H9 (cell line): ENCODE measurements at regions not wholly inside any gene's neighbourhood (a gene's known extent, or its start where the extent isn't known, plus 50 kb on each side); places are given as distances from the start of the nearest gene placed in this dataset.

Experiments used
- DNase-seq: peaks from one replicate; pipeline ENCODE4 v3.0.0-alpha.2; 2017
- H2AFZ ChIP-seq: one replicate; pipeline ENCODE4 v1.6.1; 2013; ENCODE audit warnings: mild to moderate bottlenecking, low read length, control low read depth, moderate library complexity
- H2AK5ac ChIP-seq: 2 replicates; pipeline ENCODE4 v1.6.1; 2013; ENCODE audit warnings: low read length, control low read depth, mixed read lengths; ENCODE audit not compliant: insufficient read length
- H2BK120ac ChIP-seq: one replicate; pipeline ENCODE4 v1.6.1; 2013; ENCODE audit warnings: low read depth, mild to moderate bottlenecking, low read length, control low read depth, inconsistent platforms; ENCODE audit not compliant: poor library complexity, severe bottlenecking
- H2BK12ac ChIP-seq: 2 replicates; pipeline ENCODE4 v1.6.1; 2013; ENCODE audit warnings: low read length, control low read depth, mixed read lengths, low read depth; ENCODE audit not compliant: insufficient read length
- H2BK15ac ChIP-seq: 2 replicates; pipeline ENCODE4 v1.6.1; 2013; ENCODE audit warnings: low read depth, low read length, control low read depth
- H2BK20ac ChIP-seq: one replicate; pipeline ENCODE4 v1.6.1; 2013; ENCODE audit warnings: low read depth, mild to moderate bottlenecking, low read length, control low read depth, inconsistent platforms; ENCODE audit not compliant: poor library complexity, severe bottlenecking
- H2BK5ac ChIP-seq: 2 replicates; pipeline ENCODE4 v1.6.1; 2013; ENCODE audit warnings: low read length, control low read depth, mixed read lengths; ENCODE audit not compliant: insufficient read length
- H3K14ac ChIP-seq: 2 replicates; pipeline ENCODE4 v1.6.1; 2013; ENCODE audit warnings: low read length, control low read depth; ENCODE audit not compliant: insufficient read depth
- H3K18ac ChIP-seq: 2 replicates; pipeline ENCODE4 v1.6.1; 2013; ENCODE audit warnings: low read depth, mild to moderate bottlenecking, mixed read lengths, low read length, control low read depth; ENCODE audit not compliant: insufficient read length
- H3K23ac ChIP-seq: 2 replicates; pipeline ENCODE4 v1.6.1; 2013; ENCODE audit warnings: low read length, control low read depth, mixed read lengths, low read depth; ENCODE audit not compliant: insufficient read length
- H3K23me2 ChIP-seq: 2 replicates; pipeline ENCODE4 v1.6.1; 2013; ENCODE audit warnings: low read depth, mild to moderate bottlenecking, mixed read lengths, low read length, control low read depth; ENCODE audit not compliant: insufficient read length, poor library complexity, severe bottlenecking
- H3K27ac ChIP-seq: 2 replicates; pipeline ENCODE4 v1.5.1; 2013; ENCODE audit warnings: low read length, control low read depth, mixed read lengths, low read depth; ENCODE audit not compliant: insufficient read length
- H3K27me3 ChIP-seq: 2 replicates; pipeline ENCODE4 v1.6.1; 2013; ENCODE audit warnings: low read length, control low read depth, inconsistent platforms; ENCODE audit not compliant: insufficient read depth
- H3K4ac ChIP-seq: 2 replicates; pipeline ENCODE4 v1.6.1; 2013; ENCODE audit warnings: low read depth, mild to moderate bottlenecking, control low read depth, inconsistent platforms, low read length, moderate library complexity
- H3K4me1 ChIP-seq: 2 replicates; pipeline ENCODE4 v1.6.1; 2013; ENCODE audit warnings: low read length, control low read depth, inconsistent platforms; ENCODE audit not compliant: insufficient read depth
- H3K4me2 ChIP-seq: 2 replicates; pipeline ENCODE4 v1.6.1; 2013; ENCODE audit warnings: low read length, control low read depth, mixed read lengths; ENCODE audit not compliant: insufficient read length, insufficient read depth
- H3K56ac ChIP-seq: 2 replicates; pipeline ENCODE4 v1.6.1; 2013; ENCODE audit warnings: low read depth, mild to moderate bottlenecking, mixed read lengths, low read length, control low read depth; ENCODE audit not compliant: insufficient read length
- H3K79me1 ChIP-seq: 2 replicates; pipeline ENCODE4 v1.6.1; 2013; ENCODE audit warnings: low read depth, mild to moderate bottlenecking, moderate library complexity, low read length, control low read depth, inconsistent platforms; ENCODE audit not compliant: insufficient read depth, poor library complexity, severe bottlenecking
- H3K79me2 ChIP-seq: 2 replicates; pipeline ENCODE4 v1.6.1; 2013; ENCODE audit warnings: low read length, control low read depth, inconsistent platforms; ENCODE audit not compliant: insufficient read depth
- H3K9ac ChIP-seq: 2 replicates; pipeline ENCODE4 v1.6.1; 2013; ENCODE audit warnings: low read length, control low read depth, mixed read lengths; ENCODE audit not compliant: insufficient read length; ENCODE audit errors: extremely low read depth
- H3K9me3 ChIP-seq: one replicate; pipeline ENCODE4 v1.6.1; 2013; ENCODE audit warnings: low read depth, low read length, inconsistent platforms; ENCODE audit not compliant: control insufficient read depth
- H3T11ph ChIP-seq: one replicate; pipeline ENCODE4 v1.6.1; 2013; ENCODE audit warnings: mild to moderate bottlenecking, low read length, control low read depth, inconsistent platforms
- H4K20me1 ChIP-seq: one replicate; pipeline ENCODE4 v1.6.1; 2013; ENCODE audit not compliant: control insufficient read depth, insufficient read length, insufficient read depth
- H4K5ac ChIP-seq: 2 replicates; pipeline ENCODE4 v1.6.1; 2013; ENCODE audit warnings: low read depth, mild to moderate bottlenecking, mixed read lengths, low read length, control low read depth; ENCODE audit not compliant: insufficient read length
- H4K8ac ChIP-seq: replicated peaks from 2 replicates; pipeline ENCODE4 v1.6.1; 2013; ENCODE audit warnings: low read length, control low read depth, mixed read lengths, low read depth; ENCODE audit not compliant: insufficient read length
- H4K91ac ChIP-seq: 2 replicates; pipeline ENCODE4 v1.6.1; 2013; ENCODE audit warnings: low read depth, mild to moderate bottlenecking, moderate library complexity, mixed read lengths, low read length, control low read depth; ENCODE audit not compliant: insufficient read length
- H3K27ac Mint-ChIP-seq, 3 experiments: 2 replicates in 2 of 3; 3 replicates in 1 of 3; pipeline ENCODE4 v1.8.0; 2020 to 2021; ENCODE audit warnings: mixed read lengths in 3 of 3, mild to moderate bottlenecking in 1 of 3, moderate library complexity in 1 of 3
- H3K27me3 Mint-ChIP-seq: 2 replicates; pipeline ENCODE4 v1.8.0; 2021; ENCODE audit warnings: low read depth, mild to moderate bottlenecking, moderate library complexity, mixed read lengths
- H3K36me3 Mint-ChIP-seq, 3 experiments: 2 replicates in 2 of 3; 3 replicates in 1 of 3; pipeline ENCODE4 v1.8.0; 2020 to 2021; ENCODE audit warnings: low read depth in 3 of 3, mixed read lengths in 3 of 3; ENCODE audit not compliant: insufficient read depth in 1 of 3
- H3K4me1 Mint-ChIP-seq, 2 experiments: 2 replicates each; pipeline ENCODE4 v1.8.0; 2020; ENCODE audit warnings: mixed read lengths in 2 of 2
- H3K4me3 Mint-ChIP-seq, 2 experiments: 2 replicates in 1 of 2; 3 replicates in 1 of 2; pipeline ENCODE4 v1.8.0; 2020 to 2021; ENCODE audit warnings: mild to moderate bottlenecking in 2 of 2, mixed read lengths in 2 of 2, moderate library complexity in 1 of 2
- H3K9me3 Mint-ChIP-seq, 2 experiments: 2 replicates in 1 of 2; 3 replicates in 1 of 2; pipeline ENCODE4 v1.8.0; 2020; ENCODE audit warnings: mild to moderate bottlenecking in 2 of 2, mixed read lengths in 2 of 2, moderate library complexity in 1 of 2
- CTCF ChIP-seq: fragments of 200-600 bp; sonication (generic); conservative IDR thresholded peaks from 3 replicates; pipeline ENCODE4 v1.8.0; 2021; ENCODE audit warnings: antibody characterized with exemption, mild to moderate bottlenecking
- WGBS: extraction: QIAGEN DNeasy Blood & Tissue Kit; methylation state at CpG from one replicate; pipeline ENCODE4 v1.1.7; 2013; ENCODE audit warnings: missing lambda C conversion rate, low lambda C conversion rate, mixed read lengths; ENCODE audit not compliant: insufficient read length; ENCODE audit errors: extremely low coverage; 5-methylcytosine and 5-hydroxymethylcytosine counted together

GRCh38 chr6:112485120-112485826 is 138.1 kb downstream of the RFPL4B start:
- no peak overlapping the region for H3K27ac ChIP-seq
- H2BK15ac ChIP-seq: no peak overlapping the region
- H4K20me1 ChIP-seq: no peaks in the 10 kb centered on the region
- no peak overlapping the region for H3K4ac ChIP-seq
- no peak overlapping the region for H3K14ac ChIP-seq
- H2BK20ac ChIP-seq: no peak overlapping the region
- H3K18ac ChIP-seq: no peak overlapping the region
- H2BK12ac ChIP-seq: no peak overlapping the region
- no peak overlapping the region for H3K23ac ChIP-seq
- no peak for DNase-seq
- no peak overlapping the region for H4K8ac ChIP-seq
- H3K27me3 Mint-ChIP-seq: no peaks in the 10 kb centered on the region
- H3K27me3 ChIP-seq: no peaks in the 10 kb centered on the region
- no peaks in the 10 kb centered on the region for H3K79me1 ChIP-seq
- H3K23me2 ChIP-seq: no peaks in the 10 kb centered on the region
- no peak overlapping the region for H2AK5ac ChIP-seq
- no CpG with 5 or more reads among the region's 3 CpGs for WGBS
- no peaks in the 10 kb centered on the region for H3K9me3 Mint-ChIP-seq
- no peak overlapping the region for H2BK5ac ChIP-seq
- TF ChIP-seq CTCF: no peak
- H2BK120ac ChIP-seq: no peak overlapping the region
- 0 out of 4 replicates have a peak, but pooled peaks cover 0 to 3% of the 10 kb centered on the region in 2 experiments for H3K4me1 Mint-ChIP-seq
- H4K91ac ChIP-seq: no peak overlapping the region
- no peak overlapping the region for H3K56ac ChIP-seq
- H3K36me3 Mint-ChIP-seq: no peaks in the 10 kb centered on the region
- H3K79me2 ChIP-seq: no peaks in the 10 kb centered on the region
- no peak overlapping the region for H3T11ph ChIP-seq
- H3K4me2 ChIP-seq: no peak overlapping the region
- no peak overlapping the region for H2AFZ ChIP-seq
- no peak overlapping the region for H4K5ac ChIP-seq
- H3K4me1 ChIP-seq: no peaks in the 10 kb centered on the region
- no peak overlapping the region for H3K9ac ChIP-seq
- H3K9me3 ChIP-seq: no peaks in the 10 kb centered on the region
- no peak overlapping the region for H3K4me3 Mint-ChIP-seq
- H3K27ac Mint-ChIP-seq: no peak overlapping the region
